IMR-90 (cell line): ENCODE measurements at regions not wholly inside any gene's neighbourhood (a gene's known extent, or its start where the extent isn't known, plus 50 kb on each side); places are given as distances from the start of the nearest gene placed in this dataset.

Source experiments
- ATAC-seq: fragments of 200-7000 bp; cut with Tn5 transposase; 2 replicates; pipeline ENCODE4 v1.9.1; 2020; ENCODE audit warnings: low read depth, mild to moderate bottlenecking, moderate library complexity
- BruUV-seq: library from RNA; stranded (reverse); fragments of 400-500 nt; replicated peaks from 2 replicates; lab custom pipeline; 2021; lab: Mats Ljungman, UMichigan
- CTCF ChIA-PET: fragments of 300-600 bp; formaldehyde crosslinking; extraction: SDS; loops from one replicate; lab custom pipeline; 2021; ENCODE audit warnings: antibody characterized with exemption; lab: Yijun Ruan, JAX
- POLR2A ChIA-PET: fragments of 300-600 bp; sonication (Branson Sonifier 250); formaldehyde crosslinking; loops from one replicate; lab custom pipeline; 2022; ENCODE audit warnings: antibody characterized with exemption; ENCODE audit not compliant: unreplicated experiment; lab: Charles Lee
- DNase-seq: peaks from one replicate; pipeline ENCODE4 v3.0.0; 2013
- H2AFZ ChIP-seq: replicated peaks from 2 replicates; pipeline ENCODE3; 2013; ENCODE audit warnings: low read length, mild to moderate bottlenecking; ENCODE audit not compliant: poor library complexity
- H2AK5ac ChIP-seq: 2 replicates; pipeline ENCODE4 v1.6.1; 2013; ENCODE audit warnings: low read depth, low read length, inconsistent platforms
- H2AK9ac ChIP-seq: replicated peaks from 2 replicates; pipeline ENCODE3; 2013; ENCODE audit warnings: mild to moderate bottlenecking, low read depth, low read length, moderate library complexity; ENCODE audit not compliant: poor library complexity
- H2BK120ac ChIP-seq: 2 replicates; pipeline ENCODE4 v1.6.1; 2013; ENCODE audit warnings: low read depth, low read length, inconsistent platforms
- H2BK15ac ChIP-seq: 3 replicates; pipeline ENCODE4 v1.6.1; 2013; ENCODE audit warnings: low read depth, low read length, inconsistent platforms
- H2BK20ac ChIP-seq: 2 replicates; pipeline ENCODE4 v1.6.1; 2013; ENCODE audit warnings: low read depth, mild to moderate bottlenecking, inconsistent platforms, low read length, moderate library complexity
- H2BK5ac ChIP-seq: 2 replicates; pipeline ENCODE4 v1.6.1; 2013; ENCODE audit warnings: mild to moderate bottlenecking, low read depth, low read length, inconsistent platforms; ENCODE audit not compliant: poor library complexity, severe bottlenecking
- H3K14ac ChIP-seq: replicated peaks from 2 replicates; pipeline ENCODE4 v1.6.1; 2013; ENCODE audit warnings: low read depth, low read length, inconsistent platforms
- H3K18ac ChIP-seq: 2 replicates; pipeline ENCODE4 v1.6.1; 2013; ENCODE audit warnings: low read depth, low read length, control low read depth
- H3K23ac ChIP-seq: 2 replicates; pipeline ENCODE4 v1.6.1; 2013; ENCODE audit warnings: low read depth, low read length, inconsistent platforms
- H3K27ac ChIP-seq: 2 replicates; pipeline ENCODE4 v1.5.1; 2013; ENCODE audit warnings: mild to moderate bottlenecking, control low read depth, low read length; ENCODE audit not compliant: insufficient read depth
- H3K27me3 ChIP-seq: 2 replicates; pipeline ENCODE4 v1.6.1; 2013; ENCODE audit warnings: low read length; ENCODE audit not compliant: control insufficient read depth, insufficient read depth
- H3K36me3 ChIP-seq: 2 replicates; pipeline ENCODE4 v1.6.1; 2013; ENCODE audit warnings: low read length, mixed read lengths; ENCODE audit not compliant: control insufficient read depth, insufficient read depth
- H3K4ac ChIP-seq: 2 replicates; pipeline ENCODE4 v1.6.1; 2013; ENCODE audit warnings: low read depth, low read length, inconsistent platforms
- H3K4me1 ChIP-seq: 2 replicates; pipeline ENCODE4 v1.6.1; 2013; ENCODE audit warnings: low read length, mixed read lengths; ENCODE audit not compliant: control insufficient read depth, insufficient read depth
- H3K4me2 ChIP-seq: 2 replicates; pipeline ENCODE4 v1.6.1; 2013; ENCODE audit warnings: low read depth, mild to moderate bottlenecking, control low read depth, low read length, moderate library complexity
- H3K4me3 ChIP-seq: 2 replicates; pipeline ENCODE4 v1.5.1; 2013; ENCODE audit warnings: low read depth, mild to moderate bottlenecking, control low read depth, low read length, moderate library complexity; ENCODE audit not compliant: insufficient read depth
- H3K56ac ChIP-seq: 2 replicates; pipeline ENCODE4 v1.6.1; 2013; ENCODE audit warnings: low read length, inconsistent platforms; ENCODE audit not compliant: insufficient read depth; ENCODE audit errors: extremely low read depth
- H3K79me1 ChIP-seq, 2 experiments: 2 replicates each; pipeline ENCODE4 v1.6.1; 2013; ENCODE audit warnings: low read length in 2 of 2, inconsistent platforms in 1 of 2, low read depth in 1 of 2
- H3K9ac ChIP-seq: 2 replicates; pipeline ENCODE4 v1.6.1; 2013; ENCODE audit warnings: low read depth, low read length, control low read depth
- H3K9me1 ChIP-seq: 2 replicates; pipeline ENCODE4 v1.6.1; 2013; ENCODE audit warnings: low read length, inconsistent platforms; ENCODE audit not compliant: insufficient read depth
- H3K9me3 ChIP-seq: 2 replicates; pipeline ENCODE4 v1.6.1; 2013; ENCODE audit warnings: low read length; ENCODE audit not compliant: control insufficient read depth, insufficient read depth
- H4K20me1 ChIP-seq: 2 replicates; pipeline ENCODE4 v1.6.1; 2013; ENCODE audit warnings: low read length, inconsistent platforms; ENCODE audit not compliant: insufficient read depth
- H4K5ac ChIP-seq: 2 replicates; pipeline ENCODE4 v1.6.1; 2013; ENCODE audit warnings: mild to moderate bottlenecking, low read depth, low read length, control low read depth
- H4K8ac ChIP-seq, 2 experiments: 2 replicates each; pipeline ENCODE4 v1.6.1; 2013; ENCODE audit warnings: low read depth in 2 of 2, low read length in 2 of 2, control low read depth in 1 of 2, inconsistent platforms in 1 of 2
- H4K91ac ChIP-seq: 2 replicates; pipeline ENCODE4 v1.6.1; 2013; ENCODE audit warnings: low read depth, low read length, inconsistent platforms; ENCODE audit not compliant: insufficient read depth
- BHLHE40 ChIP-seq: fragments of 150-350 bp; IDR thresholded peaks from 2 replicates; pipeline ENCODE4 v1.6.1; 2016; ENCODE audit warnings: mild to moderate bottlenecking, low read depth, low read length
- CEBPB ChIP-seq: IDR thresholded peaks from 2 replicates; pipeline ENCODE4 v1.6.1; 2012; ENCODE audit warnings: low read depth, low read length, improper control_type of control experiment
- CHD1 ChIP-seq: IDR thresholded peaks from 2 replicates; pipeline ENCODE4 v1.6.1; 2012; ENCODE audit warnings: low read depth, low read length, improper control_type of control experiment
- FOS ChIP-seq: fragments of 150-350 bp; IDR thresholded peaks from 2 replicates; pipeline ENCODE4 v1.6.1; 2016; ENCODE audit warnings: low read depth, low read length
- MAFK ChIP-seq: IDR thresholded peaks from 2 replicates; pipeline ENCODE4 v1.6.1; 2012; ENCODE audit warnings: low read depth, low read length, improper control_type of control experiment
- MAZ ChIP-seq: IDR thresholded peaks from 2 replicates; pipeline ENCODE4 v1.6.1; 2012; ENCODE audit warnings: low read depth, mild to moderate bottlenecking, low read length, improper control_type of control experiment, moderate library complexity, borderline replicate concordance
- MXI1 ChIP-seq: IDR thresholded peaks from 2 replicates; pipeline ENCODE4 v1.6.1; 2012; ENCODE audit warnings: low read depth, mild to moderate bottlenecking, low read length, moderate library complexity, borderline replicate concordance
- NFE2L2 ChIP-seq: fragments of 150-350 bp; IDR thresholded peaks from 2 replicates; pipeline ENCODE4 v1.6.1; 2016; ENCODE audit warnings: low read depth, mild to moderate bottlenecking, low read length
- POLR2A ChIP-seq: IDR thresholded peaks from 2 replicates; pipeline ENCODE4 v1.6.1; 2012; ENCODE audit warnings: mild to moderate bottlenecking, low read depth, low read length
- RAD21 ChIP-seq: IDR thresholded peaks from 2 replicates; pipeline ENCODE4 v1.6.1; 2012; ENCODE audit warnings: low read length, improper control_type of control experiment
- RCOR1 ChIP-seq: IDR thresholded peaks from 2 replicates; pipeline ENCODE4 v1.6.1; 2012; ENCODE audit warnings: mild to moderate bottlenecking, low read length, improper control_type of control experiment; ENCODE audit not compliant: insufficient replicate concordance
- RFX5 ChIP-seq: IDR thresholded peaks from 2 replicates; pipeline ENCODE4 v1.8.0; 2012; ENCODE audit warnings: low read depth, mild to moderate bottlenecking, low read length, moderate library complexity
- SMC3 ChIP-seq: fragments of 150-350 bp; IDR thresholded peaks from 2 replicates; pipeline ENCODE4 v1.6.1; 2016; ENCODE audit warnings: low read depth, mild to moderate bottlenecking, antibody characterized with exemption, low read length, moderate library complexity
- dilution Hi-C: fragments of 300-500 bp; cut with HindIII; formaldehyde crosslinking; loops from one replicate; pipeline ENCODE4 v1.14.3; 2018; ENCODE audit warnings: low sequenced_read_pairs; ENCODE audit not compliant: unreplicated experiment
- in situ Hi-C: fragments of 300-500 bp; cut with MboI; formaldehyde crosslinking; loops from 3 replicates; pipeline ENCODE4 v1.14.3; 2019; ENCODE audit warnings: low sequenced_read_pairs, inconsistent platforms, mixed read lengths
- intact Hi-C: fragments of 100-400 bp; cut with micrococcal nuclease; formaldehyde crosslinking; loops from 2 replicates; pipeline ENCODE4 v1.10.0; 2022
- TF ChIP-seq, protein P1 (sequence below): fragments of 150-350 bp; IDR thresholded peaks from 2 replicates; pipeline ENCODE4 v1.6.1; 2016; ENCODE audit warnings: low read depth, mild to moderate bottlenecking, low read length, moderate library complexity, borderline replicate concordance
- TF ChIP-seq, protein P2 (sequence below): conservative IDR thresholded peaks from 2 replicates; pipeline ENCODE4 v1.5.1; 2012; ENCODE audit warnings: mild to moderate bottlenecking, low read depth, low read length, improper control_type of control experiment
- TF ChIP-seq, protein P3 (sequence below): fragments of 150-350 bp; IDR thresholded peaks from 2 replicates; pipeline ENCODE4 v1.6.1; 2017; ENCODE audit warnings: mild to moderate bottlenecking, antibody characterized with exemption, low read length, low read depth

DNA sequence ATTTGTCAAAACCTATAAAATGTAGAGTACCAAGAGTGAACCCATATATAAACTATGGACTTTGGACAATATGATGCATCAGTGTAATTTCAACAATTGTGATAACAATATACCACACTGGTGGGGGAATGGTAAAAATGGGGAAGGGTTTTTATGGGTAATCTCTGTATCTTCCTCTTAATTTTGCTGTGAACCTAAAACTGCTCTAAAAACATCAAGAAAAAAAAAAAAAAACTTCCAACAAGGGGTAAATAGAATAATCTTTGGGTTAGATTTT is 592.0 kb upstream of the ADGRB3 start:
- CTCF ChIA-PET = no interaction called here

More for the DNA sequence above, 592.0 kb upstream of the ADGRB3 start:
- Histone ChIP-seq H3K14ac (no peak overlapping the region), H2AK5ac (no peak overlapping the region), H3K9ac (no peak overlapping the region), H3K4me2 (no peak overlapping the region), H3K27ac (no peak overlapping the region), H3K9me3 (peaks cover 4% of the 10 kb centered on the region), H2AK9ac (no peak overlapping the region), H3K79me1 (no peaks in the 10 kb centered on the region), H4K5ac (no peak overlapping the region), H3K36me3 (no peaks in the 10 kb centered on the region), H2AFZ (no peak overlapping the region), H4K20me1 (no peaks in the 10 kb centered on the region), H3K27me3 (no peaks in the 10 kb centered on the region), H3K23ac (no peak overlapping the region), H3K4me1 (no peaks in the 10 kb centered on the region), H3K9me1 (no peaks in the 10 kb centered on the region), H3K56ac (no peak overlapping the region), H2BK15ac (no peak overlapping the region), H4K91ac (no peak overlapping the region), H3K4ac (no peak overlapping the region), H3K4me3 (no peak overlapping the region), H4K8ac (no peak overlapping the region), H3K18ac (no peak overlapping the region), H2BK5ac (no peak overlapping the region), H2BK20ac (no peak overlapping the region), H2BK120ac (no peak overlapping the region)
- in situ Hi-C loops = no loop called here
- dilution Hi-C loops = no loop called here
- no TSS peak for BruUV-seq
- POLR2A ChIA-PET = no interaction called here
- TF ChIP-seq POLR2A (no peak), FOS (no peak), MAZ (no peak), MXI1 (no peak), MAFK (no peak), RAD21 (no peak), CEBPB (no peak), NFE2L2 (no peak), BHLHE40 (no peak), RCOR1 (no peak), CHD1 (no peak), SMC3 (no peak), RFX5 (no peak)
- TF ChIP-seq, protein P1, sequence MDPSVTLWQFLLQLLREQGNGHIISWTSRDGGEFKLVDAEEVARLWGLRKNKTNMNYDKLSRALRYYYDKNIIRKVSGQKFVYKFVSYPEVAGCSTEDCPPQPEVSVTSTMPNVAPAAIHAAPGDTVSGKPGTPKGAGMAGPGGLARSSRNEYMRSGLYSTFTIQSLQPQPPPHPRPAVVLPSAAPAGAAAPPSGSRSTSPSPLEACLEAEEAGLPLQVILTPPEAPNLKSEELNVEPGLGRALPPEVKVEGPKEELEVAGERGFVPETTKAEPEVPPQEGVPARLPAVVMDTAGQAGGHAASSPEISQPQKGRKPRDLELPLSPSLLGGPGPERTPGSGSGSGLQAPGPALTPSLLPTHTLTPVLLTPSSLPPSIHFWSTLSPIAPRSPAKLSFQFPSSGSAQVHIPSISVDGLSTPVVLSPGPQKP = no peak
- TF ChIP-seq, protein P2, sequence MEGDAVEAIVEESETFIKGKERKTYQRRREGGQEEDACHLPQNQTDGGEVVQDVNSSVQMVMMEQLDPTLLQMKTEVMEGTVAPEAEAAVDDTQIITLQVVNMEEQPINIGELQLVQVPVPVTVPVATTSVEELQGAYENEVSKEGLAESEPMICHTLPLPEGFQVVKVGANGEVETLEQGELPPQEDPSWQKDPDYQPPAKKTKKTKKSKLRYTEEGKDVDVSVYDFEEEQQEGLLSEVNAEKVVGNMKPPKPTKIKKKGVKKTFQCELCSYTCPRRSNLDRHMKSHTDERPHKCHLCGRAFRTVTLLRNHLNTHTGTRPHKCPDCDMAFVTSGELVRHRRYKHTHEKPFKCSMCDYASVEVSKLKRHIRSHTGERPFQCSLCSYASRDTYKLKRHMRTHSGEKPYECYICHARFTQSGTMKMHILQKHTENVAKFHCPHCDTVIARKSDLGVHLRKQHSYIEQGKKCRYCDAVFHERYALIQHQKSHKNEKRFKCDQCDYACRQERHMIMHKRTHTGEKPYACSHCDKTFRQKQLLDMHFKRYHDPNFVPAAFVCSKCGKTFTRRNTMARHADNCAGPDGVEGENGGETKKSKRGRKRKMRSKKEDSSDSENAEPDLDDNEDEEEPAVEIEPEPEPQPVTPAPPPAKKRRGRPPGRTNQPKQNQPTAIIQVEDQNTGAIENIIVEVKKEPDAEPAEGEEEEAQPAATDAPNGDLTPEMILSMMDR = no peak
- TF ChIP-seq, protein P3, sequence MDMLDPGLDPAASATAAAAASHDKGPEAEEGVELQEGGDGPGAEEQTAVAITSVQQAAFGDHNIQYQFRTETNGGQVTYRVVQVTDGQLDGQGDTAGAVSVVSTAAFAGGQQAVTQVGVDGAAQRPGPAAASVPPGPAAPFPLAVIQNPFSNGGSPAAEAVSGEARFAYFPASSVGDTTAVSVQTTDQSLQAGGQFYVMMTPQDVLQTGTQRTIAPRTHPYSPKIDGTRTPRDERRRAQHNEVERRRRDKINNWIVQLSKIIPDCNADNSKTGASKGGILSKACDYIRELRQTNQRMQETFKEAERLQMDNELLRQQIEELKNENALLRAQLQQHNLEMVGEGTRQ = no peak
- intact Hi-C loops = no loop called here
- ATAC-seq = no peak
- no peak for DNase-seq
